GM18867 (cell line): ENCODE measurements at regions not wholly inside any gene's neighbourhood (a gene's known extent, or its start where the extent isn't known, plus 50 kb on each side); places are given as distances from the start of the nearest gene placed in this dataset.

Source experiments
- ATAC-seq: cut with Tn5 transposase; IDR thresholded peaks from one replicate; pipeline ENCODE4 v1.9.1; 2021; ENCODE audit warnings: mild to moderate bottlenecking, moderate library complexity; ENCODE audit not compliant: unreplicated experiment

- ATAC-seq = no peak
Observed at GRCh38 chr4:24248674-24249630, 335.4 kb downstream of the DHX15 start.

GRCh38 chr4:24245491-24245820 lies 338.9 kb downstream of the DHX15 start:
- no peak for ATAC-seq

- ATAC-seq = no peak
Observed at GRCh38 chr4:24244663-24245490, 339.5 kb downstream of the DHX15 start.

GRCh38 chr4:24243641-24244040 lies 340.7 kb downstream of the DHX15 start:
- ATAC-seq = no peak

GRCh38 chr4:24241511-24241910 lies 342.8 kb downstream of the DHX15 start:
- ATAC-seq = no peak

GRCh38 chr4:24240655-24241054 lies 343.7 kb downstream of the DHX15 start:
- no peak for ATAC-seq

- no peak for ATAC-seq
Observed at GRCh38 chr4:24237709-24238108, 346.6 kb downstream of the DHX15 start.

- no peak for ATAC-seq
Observed at GRCh38 chr4:24236532-24236931, 346.7 kb upstream of the PPARGC1A start.

GRCh38 chr4:24236120-24236519 lies 346.3 kb upstream of the PPARGC1A start:
- ATAC-seq = no peak

- ATAC-seq = no peak
Observed at GRCh38 chr4:24235618-24236017, 345.8 kb upstream of the PPARGC1A start.

GRCh38 chr4:24234288-24234848 lies 344.5 kb upstream of the PPARGC1A start:
- ATAC-seq = no peak

GRCh38 chr4:24230955-24231354 lies 341.1 kb upstream of the PPARGC1A start:
- no peak for ATAC-seq

GRCh38 chr4:24229978-24230377 lies 340.1 kb upstream of the PPARGC1A start:
- no peak for ATAC-seq

- no peak for ATAC-seq
Observed at GRCh38 chr4:24228692-24229091, 338.8 kb upstream of the PPARGC1A start.

- ATAC-seq = peak; percentile 50
Observed at GRCh38 chr4:24226667-24227066, 336.8 kb upstream of the PPARGC1A start.

GRCh38 chr4:24226023-24226422 lies 336.2 kb upstream of the PPARGC1A start:
- ATAC-seq = no peak

- no peak for ATAC-seq
Observed at GRCh38 chr4:24224446-24224845, 334.6 kb upstream of the PPARGC1A start.

- ATAC-seq = no peak
Observed at GRCh38 chr4:24219209-24219608, 329.4 kb upstream of the PPARGC1A start.

GRCh38 chr4:24218566-24218965 lies 328.7 kb upstream of the PPARGC1A start:
- no peak for ATAC-seq

- no peak for ATAC-seq
Observed at GRCh38 chr4:24214796-24215195, 324.9 kb upstream of the PPARGC1A start.

GRCh38 chr4:24213961-24214360 lies 324.1 kb upstream of the PPARGC1A start:
- no peak for ATAC-seq

GRCh38 chr4:24212642-24213041 lies 322.8 kb upstream of the PPARGC1A start:
- no peak for ATAC-seq
